ENCODE measurements at regions not wholly inside any gene's neighbourhood (a gene's known extent, or its start where the extent isn't known, plus 50 kb on each side); places are given as distances from the start of the nearest gene placed in this dataset.

DNA sequence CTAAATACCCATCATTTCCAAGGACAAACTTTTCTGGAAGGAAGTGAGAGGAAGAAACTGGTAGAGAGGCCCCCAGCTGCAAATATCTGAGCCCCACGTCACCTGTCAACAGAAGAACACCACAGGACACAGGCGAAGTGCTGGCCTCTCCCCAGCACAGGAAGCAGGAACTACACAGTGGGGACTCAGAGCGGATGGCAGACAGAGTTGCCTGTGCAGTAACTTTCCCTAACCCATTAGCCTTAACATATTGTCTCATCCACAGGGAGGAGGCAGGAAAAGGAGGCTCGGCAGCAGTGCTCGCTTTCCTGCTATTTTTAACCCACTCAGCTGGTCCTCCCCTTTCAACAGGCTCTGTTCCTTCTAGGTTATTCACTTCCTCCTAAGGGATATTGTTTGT lies 111.5 kb upstream of the TMPO start:
- no peaks in the 10 kb centered on the region for H3K9me3 ChIP-seq
- TF ChIP-seq, protein P1, sequence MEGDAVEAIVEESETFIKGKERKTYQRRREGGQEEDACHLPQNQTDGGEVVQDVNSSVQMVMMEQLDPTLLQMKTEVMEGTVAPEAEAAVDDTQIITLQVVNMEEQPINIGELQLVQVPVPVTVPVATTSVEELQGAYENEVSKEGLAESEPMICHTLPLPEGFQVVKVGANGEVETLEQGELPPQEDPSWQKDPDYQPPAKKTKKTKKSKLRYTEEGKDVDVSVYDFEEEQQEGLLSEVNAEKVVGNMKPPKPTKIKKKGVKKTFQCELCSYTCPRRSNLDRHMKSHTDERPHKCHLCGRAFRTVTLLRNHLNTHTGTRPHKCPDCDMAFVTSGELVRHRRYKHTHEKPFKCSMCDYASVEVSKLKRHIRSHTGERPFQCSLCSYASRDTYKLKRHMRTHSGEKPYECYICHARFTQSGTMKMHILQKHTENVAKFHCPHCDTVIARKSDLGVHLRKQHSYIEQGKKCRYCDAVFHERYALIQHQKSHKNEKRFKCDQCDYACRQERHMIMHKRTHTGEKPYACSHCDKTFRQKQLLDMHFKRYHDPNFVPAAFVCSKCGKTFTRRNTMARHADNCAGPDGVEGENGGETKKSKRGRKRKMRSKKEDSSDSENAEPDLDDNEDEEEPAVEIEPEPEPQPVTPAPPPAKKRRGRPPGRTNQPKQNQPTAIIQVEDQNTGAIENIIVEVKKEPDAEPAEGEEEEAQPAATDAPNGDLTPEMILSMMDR (IDR thresholded peaks at IDR 0.05) = no peak
- H3K27me3 ChIP-seq = no peaks in the 10 kb centered on the region
- H3K4me3 ChIP-seq = no peak overlapping the region
- DNase-seq (ENCODE audit: low spot score) = no peak
- peaks cover 0 to 6% of the 10 kb centered on the region in 2 donors for H3K4me1 ChIP-seq
- no peaks in the 10 kb centered on the region for H3K36me3 ChIP-seq
- H3K27ac ChIP-seq = no peak overlapping the region

DNA sequence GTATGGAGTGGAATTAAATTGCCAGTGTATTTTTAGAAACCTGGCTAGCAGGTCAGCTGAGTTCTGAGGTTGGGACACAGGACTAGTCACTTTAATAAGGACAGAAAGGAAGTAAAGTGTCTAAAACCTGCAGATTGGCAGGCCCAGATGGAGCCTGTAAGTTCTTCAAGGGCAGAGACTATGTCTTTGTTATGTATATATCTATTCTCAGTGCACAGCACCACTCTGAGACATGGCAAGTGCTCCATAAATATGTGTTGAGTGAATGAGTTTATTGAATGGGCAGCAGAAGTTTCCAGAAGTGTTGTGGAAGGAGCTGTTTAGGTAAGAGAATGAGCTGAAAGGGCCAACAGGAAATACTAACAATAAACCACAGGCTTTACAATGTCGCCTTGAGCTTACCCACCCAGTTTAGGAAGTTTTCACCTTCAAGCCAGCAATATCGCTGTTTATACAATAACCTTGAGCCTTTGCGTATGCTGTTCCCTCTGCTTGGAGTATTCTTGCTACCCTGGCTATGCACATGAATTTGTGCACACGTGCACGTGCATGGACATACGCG lies 109.5 kb upstream of the TMPO start:
- no peak for DNase-seq (ENCODE audit: low spot score)
- TF ChIP-seq, protein P1 (IDR thresholded peaks at IDR 0.05) = no peak
- Histone ChIP-seq H3K36me3 (no peaks in the 10 kb centered on the region), H3K4me3 (no peak overlapping the region), H3K9me3 (no peaks in the 10 kb centered on the region), H3K27me3 (no peaks in the 10 kb centered on the region), H3K4me1 (no peaks in the 10 kb centered on the region), H3K27ac (no peak overlapping the region)

DNA sequence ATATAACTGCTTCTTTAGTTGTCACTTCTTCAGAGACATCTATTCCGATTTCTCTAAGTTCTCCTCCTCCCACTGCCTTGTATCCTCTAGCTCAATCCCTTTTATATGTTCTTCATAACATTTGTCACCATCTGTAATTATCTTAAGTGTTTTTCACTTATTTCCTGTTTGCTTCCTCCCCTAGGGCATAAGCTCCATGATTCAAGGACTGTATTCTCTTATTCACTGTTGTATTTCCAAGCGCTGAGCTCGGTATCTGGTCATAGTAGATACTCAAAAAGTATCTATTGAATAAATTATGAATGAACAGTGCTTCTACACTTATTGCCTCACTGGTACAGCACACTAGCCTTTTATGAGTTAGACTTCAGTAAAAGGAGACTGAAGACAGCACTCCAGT lies 109.0 kb upstream of the TMPO start:
- Histone ChIP-seq H3K9me3 (no peaks in the 10 kb centered on the region), H3K27ac (no peak overlapping the region), H3K27me3 (no peaks in the 10 kb centered on the region), H3K4me1 (no peaks in the 10 kb centered on the region), H3K4me3 (no peak overlapping the region), H3K36me3 (no peaks in the 10 kb centered on the region)
- no peak for DNase-seq (ENCODE audit: low spot score)
- TF ChIP-seq, protein P1 (IDR thresholded peaks at IDR 0.05) = no peak

DNA sequence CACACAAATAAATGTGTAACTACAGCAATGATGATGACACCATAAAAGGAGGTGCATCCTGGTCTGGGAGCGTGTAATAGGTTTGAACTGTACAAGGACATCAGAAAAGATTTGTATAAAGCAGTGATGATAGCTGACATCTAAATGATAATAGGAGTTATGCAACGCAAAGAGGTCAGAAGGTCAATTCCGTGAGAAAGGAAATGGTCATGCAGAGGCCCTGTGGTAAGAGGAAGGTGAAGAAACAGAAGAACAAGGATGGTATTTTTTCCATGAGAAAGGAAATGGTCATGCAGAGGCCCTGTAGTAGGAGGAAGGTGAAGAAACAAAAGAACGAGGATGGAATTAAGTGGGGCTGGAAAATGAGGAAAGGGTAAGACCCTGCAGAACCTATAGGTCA lies 106.7 kb upstream of the TMPO start:
- Histone ChIP-seq H3K27ac (no peak overlapping the region), H3K9me3 (no peaks in the 10 kb centered on the region), H3K4me3 (no peak overlapping the region), H3K27me3 (no peaks in the 10 kb centered on the region), H3K4me1 (no peaks in the 10 kb centered on the region), H3K36me3 (no peaks in the 10 kb centered on the region)
- DNase-seq (ENCODE audit: low spot score) = no peak
- TF ChIP-seq, protein P1 (IDR thresholded peaks at IDR 0.05) = no peak

DNA sequence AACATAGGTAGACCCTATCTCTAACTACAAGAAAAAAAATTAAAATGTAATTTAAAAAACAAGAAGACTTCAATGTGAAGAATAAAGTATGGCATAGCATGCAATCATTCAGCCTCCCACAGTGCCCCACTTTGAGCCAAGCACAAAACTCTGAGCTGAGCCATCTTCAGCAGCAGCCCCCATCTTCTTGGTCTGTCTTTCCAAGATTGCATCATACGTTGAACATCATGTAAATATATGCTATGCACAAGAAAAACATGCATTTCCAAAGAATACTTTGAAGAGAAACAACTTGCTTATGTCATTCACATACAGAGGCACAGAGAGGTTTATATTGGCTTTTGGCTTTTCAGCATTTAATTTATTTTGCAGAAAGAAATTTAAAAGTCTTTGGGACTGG lies 105.8 kb upstream of the TMPO start:
- H3K9me3 ChIP-seq = no peaks in the 10 kb centered on the region
- H3K36me3 ChIP-seq = no peaks in the 10 kb centered on the region
- H3K27ac ChIP-seq = no peak overlapping the region
- DNase-seq (ENCODE audit: low spot score) = no peak
- no peaks in the 10 kb centered on the region for H3K27me3 ChIP-seq
- TF ChIP-seq, protein P1 (IDR thresholded peaks at IDR 0.05) = no peak
- no peak overlapping the region for H3K4me3 ChIP-seq
- H3K4me1 ChIP-seq = no peaks in the 10 kb centered on the region

DNA sequence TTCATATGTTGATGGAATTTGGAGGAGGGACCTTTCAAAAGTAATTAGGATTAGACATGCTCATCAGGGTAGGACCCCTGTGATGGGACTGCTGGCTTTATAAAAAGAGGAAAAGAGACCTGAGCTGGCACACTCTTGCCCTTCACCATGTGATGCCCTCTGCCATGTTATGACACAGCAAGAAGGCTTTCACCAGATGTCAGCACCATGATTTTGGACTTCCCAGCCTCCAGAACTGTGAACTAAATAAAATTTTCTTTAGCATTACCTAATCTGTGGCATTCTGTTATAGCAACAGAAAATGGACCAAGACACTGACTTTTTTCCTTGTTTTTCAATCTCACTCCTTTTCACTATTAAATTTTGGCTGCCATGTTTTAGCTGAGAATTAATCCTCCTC lies 105.0 kb upstream of the TMPO start:
- TF ChIP-seq, protein P1 (IDR thresholded peaks at IDR 0.05) = no peak
- Histone ChIP-seq H3K27me3 (no peaks in the 10 kb centered on the region), H3K9me3 (no peaks in the 10 kb centered on the region), H3K4me1 (no peaks in the 10 kb centered on the region), H3K4me3 (no peak overlapping the region), H3K27ac (no peak overlapping the region), H3K36me3 (no peaks in the 10 kb centered on the region)
- no peak for DNase-seq (ENCODE audit: low spot score)

Measured in right atrium auricular region (tissue), 2 donors.